ENCODE measurements at regions not wholly inside any gene's neighbourhood (a gene's known extent, or its start where the extent isn't known, plus 50 kb on each side); places are given as distances from the start of the nearest gene placed in this dataset.
"Not testable (repeated sequence)": the region's sequence is repeated elsewhere in the genome, so short reads cannot be mapped to it uniquely, and the experiment has no call there.

DNA sequence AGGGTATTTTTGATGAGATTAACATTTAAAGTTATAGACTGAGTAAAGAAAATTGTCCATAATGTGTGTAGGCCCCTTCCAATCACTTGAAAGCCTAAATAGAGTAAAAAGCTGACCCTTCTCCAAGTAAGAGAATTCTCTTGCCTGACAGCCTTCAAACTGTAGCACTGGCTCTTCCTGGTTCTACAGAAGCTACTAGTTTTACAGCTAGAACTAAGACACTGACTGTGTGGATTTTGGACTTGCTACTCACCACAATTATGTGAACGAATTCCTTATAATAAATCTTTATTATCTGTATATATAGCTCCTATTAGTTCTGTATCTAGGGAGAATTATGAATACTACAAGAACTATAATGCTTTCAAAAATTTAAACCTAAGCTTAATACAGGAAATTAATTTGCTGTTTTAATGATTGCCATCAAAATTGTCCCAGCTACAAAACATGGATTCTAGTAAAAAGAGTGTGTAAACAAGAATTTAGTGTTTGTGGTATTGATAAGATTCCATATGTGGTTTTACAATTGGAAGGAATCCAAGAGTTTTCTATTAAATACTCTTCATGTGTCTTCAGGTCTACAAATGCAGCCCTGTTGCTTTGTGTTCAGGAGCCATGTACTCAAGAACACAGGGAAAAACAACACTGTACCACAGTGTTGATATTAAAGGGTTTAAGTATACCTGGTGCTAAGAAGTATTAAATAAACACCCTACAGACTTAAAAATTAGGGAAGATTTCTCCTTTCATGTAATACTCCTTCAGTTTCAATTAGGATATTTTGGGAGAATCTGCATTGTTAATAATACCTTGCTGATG is 366.5 kb downstream of the CXXC4 start:
- DNase-seq: no peak

DNA sequence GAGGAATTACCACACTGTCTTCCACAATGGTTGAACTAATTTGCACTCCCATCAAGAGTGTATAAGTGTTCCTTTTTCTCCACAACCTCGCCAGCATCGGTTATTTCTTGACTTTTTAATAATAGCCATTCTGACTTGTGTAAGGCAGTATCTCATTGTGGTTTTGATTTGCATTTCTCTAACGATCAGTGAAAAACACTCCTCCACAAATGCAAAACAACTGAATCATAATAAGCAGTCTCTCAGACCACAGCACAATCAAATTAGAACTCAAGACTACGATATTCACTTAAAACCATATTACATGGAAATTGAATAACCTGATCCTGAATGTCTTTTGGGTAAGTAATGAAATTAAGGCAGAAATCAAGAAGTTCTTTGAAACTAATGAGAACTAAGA is 371.7 kb downstream of the CXXC4 start:
- DNase-seq: no peak

DNA sequence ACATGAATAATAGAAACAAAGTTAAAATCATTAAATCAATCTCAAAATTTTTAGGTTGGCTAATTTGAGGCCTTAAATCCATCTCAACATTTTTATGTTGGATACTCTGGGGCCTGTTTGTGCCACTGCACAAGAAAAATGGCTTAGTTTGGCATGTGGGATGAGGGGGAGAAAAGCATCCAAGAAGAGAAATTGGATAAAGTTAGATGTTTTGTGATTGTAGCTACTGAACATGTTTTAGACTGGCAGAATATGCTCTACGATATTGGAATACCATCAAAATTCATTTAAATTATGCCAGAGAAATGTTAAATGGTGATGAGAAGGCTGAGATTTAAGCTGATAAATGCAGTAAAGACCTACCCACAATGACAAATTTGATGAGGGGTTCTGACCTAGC is 376.9 kb downstream of the CXXC4 start:
- DNase-seq: no peak

DNA sequence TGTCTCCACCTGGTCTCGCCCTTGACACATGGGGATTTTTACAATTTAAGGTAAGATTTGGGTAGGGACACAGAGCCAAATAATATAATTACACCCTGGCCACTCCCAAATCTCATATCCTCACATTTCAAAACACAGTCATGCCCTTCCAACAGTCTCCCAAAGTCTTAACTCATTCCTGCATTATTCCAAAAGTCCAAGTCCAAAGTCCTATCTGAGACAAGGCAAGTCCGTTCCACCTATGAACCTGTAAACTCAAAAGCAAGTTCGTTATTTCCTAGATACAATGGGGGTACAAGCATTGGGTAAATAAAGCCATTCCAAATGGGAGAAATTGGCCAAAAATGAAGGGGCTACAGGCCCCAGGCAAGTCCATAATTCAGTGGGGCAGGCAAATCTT is 380.8 kb downstream of the CXXC4 start:
- no peak for DNase-seq

DNA sequence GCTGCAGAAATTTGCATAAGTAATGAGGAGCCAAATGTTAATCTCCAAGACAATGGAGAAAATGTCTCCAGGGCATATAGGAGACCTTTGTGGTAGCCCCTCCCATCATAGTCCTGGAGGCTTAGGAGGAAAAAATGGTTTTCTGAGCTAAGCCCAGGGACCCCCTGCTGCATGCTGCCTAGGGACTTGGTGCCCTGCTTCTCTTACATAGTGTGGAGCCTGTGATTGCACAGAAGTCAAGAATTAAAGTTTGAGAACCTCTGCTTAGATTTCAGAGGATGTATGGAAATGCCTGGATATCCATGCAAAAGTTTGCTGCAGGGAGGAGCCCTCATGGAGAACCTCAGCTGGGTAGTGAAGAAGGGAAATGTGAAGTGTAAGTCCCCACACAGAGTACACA is 379.4 kb upstream of the TACR3 start:
- no peak for DNase-seq

DNA sequence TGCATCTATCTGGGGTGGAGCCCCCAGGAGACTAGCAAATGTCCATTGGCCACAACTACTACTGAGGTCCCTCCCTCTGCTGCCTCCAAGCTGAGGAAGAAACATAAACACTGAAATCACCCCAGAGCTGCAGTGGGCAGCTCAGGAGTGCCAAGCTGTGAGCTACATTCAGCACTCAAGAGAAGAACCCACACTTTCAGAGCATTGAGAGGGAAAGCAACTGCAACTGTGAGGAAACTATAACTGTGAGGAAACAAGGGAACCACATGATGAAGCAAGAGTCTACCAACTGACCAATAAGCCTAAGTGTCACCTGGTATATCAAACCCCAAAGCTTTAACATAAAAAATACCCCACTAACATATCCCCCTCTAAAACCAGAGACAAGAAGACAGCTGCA is 373.5 kb upstream of the TACR3 start:
- DNase-seq: no peak

DNA sequence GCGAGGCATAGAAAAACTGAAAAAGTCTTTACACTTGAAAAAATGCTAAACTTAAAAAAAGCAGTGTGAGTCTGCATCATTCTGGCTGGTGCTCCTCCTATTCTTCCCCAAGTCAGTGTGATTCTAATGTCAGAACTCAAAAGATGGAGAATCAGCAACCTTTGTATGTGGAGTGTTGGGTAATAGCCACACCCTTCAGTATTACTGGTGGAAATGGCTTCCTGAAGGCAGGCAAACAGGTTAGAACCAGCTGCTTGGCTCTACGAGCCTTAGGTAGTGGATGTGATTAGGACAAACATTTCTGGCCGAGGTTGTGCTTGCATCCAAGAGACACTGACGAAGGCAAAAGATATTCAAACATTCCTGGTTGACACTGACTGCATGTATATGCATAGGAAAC is 353.4 kb upstream of the TACR3 start:
- DNase-seq: no peak

DNA sequence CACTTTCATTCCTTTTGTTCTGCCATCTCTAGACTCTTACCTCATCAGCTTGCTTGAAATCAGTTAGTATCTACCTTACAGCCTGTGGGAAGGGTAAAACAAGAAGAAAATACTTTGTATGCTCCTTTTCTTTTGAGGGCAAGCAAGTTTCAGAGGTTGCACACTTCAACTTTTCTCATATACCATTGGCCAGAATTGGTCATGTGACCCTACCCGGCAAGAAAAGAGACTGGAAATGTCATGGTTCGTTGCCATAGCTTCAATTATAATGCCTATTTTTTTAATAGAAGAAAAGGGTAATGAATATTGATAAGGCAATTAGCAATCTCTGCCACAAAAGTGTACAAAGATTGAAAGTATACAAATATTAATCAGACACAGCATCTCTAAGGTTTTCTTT is 346.7 kb upstream of the TACR3 start:
- no peak for DNase-seq

DNA sequence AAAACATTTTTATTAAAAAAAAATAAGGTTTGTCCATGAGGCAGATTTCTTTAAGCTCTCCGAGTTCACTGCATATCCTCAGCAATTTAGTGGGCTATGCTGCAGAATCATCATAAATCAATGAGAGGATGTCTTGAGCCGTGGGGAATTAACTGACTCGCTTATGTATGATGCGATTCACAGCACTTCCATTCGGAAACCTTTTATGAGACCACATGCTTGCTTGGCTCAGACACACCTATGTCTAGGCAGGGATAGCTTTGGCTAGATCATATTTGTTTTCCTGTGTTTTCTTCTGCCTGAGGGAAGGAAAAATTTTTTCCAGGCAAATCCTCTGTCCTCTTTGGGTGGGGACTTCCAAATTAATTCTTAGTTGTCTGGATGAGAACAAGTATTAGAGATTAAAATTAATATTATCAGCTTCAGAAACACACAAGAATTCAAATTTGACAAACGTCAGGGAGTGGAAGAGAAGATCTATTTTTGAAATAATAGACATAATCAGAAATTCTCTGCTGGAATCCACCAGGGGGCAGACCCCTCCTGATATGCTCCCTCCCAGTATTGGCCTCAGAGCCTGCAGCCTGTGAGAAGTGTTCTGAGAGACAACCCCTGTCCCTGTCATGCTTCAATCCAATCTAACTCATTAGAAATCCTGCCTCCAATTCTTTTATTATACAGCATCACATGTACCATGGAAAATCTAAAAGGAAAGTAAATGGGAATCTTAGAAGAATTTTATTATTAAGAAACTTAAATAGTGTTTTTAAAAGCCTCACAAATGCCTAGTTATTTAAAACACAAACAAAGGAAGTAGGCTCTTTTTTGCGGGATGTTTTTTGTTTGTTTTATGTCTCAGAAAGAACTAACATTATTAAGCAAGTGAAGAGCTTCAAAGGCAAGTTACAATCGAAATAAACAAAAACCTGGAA is 345.1 kb upstream of the TACR3 start:
- peak; percentile 5 for DNase-seq

DNA sequence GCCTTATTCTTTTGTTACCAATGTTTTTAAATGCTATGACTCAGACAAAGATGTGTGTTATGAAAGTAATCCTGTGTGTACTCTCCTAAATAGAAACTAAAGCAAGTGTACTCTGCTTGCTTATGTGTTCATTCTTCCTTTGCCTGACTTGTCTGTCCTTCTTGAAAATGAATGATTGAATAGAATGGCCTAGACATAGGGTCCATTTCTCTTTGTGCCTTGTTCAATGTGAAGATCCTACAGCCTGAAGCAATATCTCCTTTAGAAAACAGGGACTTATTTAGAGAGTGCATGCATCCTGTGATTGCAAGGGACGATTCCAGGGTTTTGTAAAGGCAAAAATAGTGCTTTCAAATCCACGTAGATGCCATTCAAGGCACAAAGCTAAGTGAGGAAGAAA is 343.6 kb upstream of the TACR3 start:
- DNase-seq: no peak

DNA sequence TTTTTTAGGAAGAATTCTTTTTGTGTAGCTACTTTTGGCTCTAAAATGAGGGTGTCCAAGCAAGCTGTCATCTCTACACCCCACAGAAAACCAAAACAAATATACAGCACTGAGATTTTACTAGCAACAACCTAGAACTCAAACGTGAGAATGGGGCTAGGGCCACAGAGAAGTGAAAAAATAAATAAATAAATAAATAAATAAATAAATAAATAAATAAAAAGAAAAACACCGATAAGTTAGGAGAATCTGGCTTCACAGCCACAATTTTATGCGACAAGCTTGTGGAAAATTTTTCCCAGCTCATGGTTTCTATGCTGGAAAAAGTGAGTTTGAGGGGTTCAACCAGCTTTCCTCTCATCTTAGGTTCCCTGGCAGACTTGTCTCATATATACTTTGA is 324.6 kb upstream of the TACR3 start:
- DNase-seq: no peak

DNA sequence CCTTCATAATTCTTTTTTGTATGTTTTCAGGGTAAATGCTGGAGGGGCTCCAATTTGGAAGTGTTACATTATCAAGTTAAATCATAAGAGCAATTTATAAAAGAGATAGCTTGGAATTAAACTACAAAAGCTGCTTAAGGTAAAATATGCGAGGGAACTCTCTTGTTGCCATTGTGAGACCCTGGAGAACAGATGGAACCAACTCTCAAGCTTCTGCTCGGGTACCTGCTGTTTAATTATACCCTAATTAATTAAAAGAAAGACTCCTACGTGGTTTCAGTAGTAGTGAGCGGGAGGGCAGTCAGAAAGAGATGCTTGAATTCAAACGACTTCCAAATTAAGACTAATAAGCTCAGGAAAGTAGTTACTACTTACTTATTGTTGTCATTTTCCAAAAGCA is 313.1 kb upstream of the TACR3 start:
- DNase-seq: no peak

DNA sequence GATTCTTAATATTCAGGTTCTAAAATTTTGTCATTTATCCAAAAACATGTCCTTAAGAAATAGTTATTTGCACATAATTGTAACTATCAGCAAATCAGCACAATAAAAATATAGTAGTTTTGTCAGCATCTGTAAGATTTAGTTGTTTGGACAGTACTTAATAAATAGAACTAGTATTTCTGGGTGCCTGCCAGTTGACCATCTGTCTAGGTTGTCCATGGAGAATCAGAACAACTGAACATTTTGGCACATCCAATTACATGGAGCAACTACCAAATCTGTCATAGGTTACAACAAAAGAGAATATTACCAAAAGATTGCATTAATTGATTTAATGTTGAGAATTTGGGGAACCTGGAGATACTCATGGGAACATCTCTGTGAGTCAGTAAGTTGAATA is 305.5 kb upstream of the TACR3 start:
- DNase-seq: no peak

DNA sequence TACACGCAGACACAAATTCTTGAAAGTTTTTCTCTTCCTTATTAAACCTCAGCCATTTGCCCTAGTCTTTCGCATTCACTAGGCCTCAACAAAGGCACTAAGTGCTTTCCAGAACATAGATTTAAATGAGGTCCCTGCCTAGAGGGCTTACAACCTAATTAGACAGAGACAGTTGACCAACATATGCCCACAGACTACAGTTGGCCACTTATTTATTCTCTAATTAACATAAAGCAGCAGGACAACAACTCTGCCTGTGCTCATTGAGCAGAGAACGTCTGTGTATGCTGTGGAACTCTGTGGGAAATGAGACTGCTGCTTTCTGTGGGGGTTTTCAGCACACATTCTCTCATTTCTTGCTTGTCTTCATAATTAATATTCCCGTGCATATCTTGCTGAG is 303.0 kb upstream of the TACR3 start:
- DNase-seq: no peak

DNA sequence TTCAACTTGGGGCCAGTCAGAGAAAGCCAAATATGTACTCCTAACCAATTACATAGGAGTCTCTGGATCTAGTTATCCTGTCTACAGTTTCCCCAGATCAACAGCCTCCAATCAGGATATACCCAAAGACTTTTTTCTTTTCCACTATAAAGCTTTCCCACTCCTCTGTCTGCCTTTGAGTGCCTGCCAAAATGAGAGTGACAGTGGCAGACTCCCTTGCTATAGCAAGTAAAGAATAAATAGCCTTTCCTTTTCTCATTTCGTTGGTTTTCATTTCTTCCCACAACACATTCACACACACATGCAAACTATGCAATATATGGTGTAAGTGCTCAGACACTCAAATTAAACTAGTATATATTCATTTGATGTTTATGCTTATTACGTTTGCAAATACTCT is 302.4 kb upstream of the TACR3 start:
- DNase-seq: no peak

DNA sequence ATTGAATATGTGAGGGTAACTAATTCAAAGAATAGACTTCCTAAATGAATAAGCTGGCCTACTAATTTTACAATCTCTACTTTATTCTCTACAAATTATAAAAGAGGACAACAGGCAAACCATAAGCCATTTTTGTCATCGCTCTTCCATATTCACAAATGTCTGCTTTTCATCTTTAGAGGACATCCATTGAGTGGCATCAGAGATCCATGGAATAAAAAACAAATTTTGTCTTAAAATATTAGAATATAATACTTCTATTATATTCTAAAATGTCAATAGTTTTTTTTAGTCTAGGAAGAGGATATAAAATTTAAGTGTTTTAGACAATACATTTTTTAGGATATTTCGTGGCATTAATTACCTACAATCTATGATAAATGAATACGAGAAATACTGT is 300.9 kb upstream of the TACR3 start:
- DNase-seq: no peak

DNA sequence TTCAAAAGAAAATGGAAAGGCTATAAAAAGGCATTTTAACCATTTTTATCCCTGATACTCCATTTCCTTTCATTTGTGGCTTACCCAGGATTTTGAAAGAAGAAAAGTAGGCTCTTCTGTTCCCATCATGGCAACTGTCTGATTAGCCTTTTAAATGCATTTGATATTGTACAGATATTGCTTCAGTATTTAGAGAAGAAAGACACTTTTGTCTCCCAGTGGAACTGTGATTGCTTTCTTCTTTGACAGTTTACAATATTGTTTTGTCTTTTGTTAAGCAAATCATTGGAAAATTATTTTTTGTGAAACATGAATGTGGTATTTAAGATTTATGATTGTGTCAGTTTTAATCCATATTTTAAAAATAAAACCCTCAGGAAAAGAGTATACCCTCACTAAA is 297.4 kb upstream of the TACR3 start:
- DNase-seq: no peak

DNA sequence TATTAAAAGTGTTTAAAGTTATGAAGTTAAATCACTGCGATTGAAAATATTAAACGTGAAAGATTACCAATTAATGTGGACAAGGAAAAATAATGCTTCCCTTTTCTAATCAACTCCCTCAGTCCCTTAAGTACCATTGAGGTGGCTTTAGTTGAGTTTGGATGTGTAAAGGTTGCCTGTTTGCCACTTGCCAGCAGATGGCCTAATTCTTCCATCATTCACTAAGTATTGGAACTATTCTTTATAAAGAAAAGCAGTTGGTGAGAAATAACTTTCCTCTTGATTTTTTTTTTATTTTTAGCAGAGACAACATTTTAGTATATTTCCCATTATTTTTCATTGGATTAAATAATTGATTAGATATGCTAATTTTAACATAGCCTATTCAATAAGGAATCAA is 295.9 kb upstream of the TACR3 start:
- DNase-seq: no peak

DNA sequence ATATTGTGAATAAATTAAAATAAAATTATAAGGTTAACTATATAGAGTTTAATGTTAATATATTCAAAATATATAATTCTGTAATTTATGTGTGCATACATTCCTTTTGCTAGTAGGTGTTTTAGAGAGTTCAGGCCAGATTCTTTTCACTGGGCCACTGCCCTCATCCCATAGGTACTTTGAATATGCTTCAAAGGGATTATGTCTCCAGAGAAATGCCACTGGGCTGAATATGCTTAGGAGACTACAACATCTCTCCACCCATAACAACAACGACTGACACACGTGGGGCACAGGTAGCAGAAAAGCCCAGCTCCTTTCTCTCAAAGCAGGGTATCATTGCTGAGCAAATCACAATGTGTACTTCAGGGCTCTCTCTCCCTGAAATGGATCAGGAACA is 290.9 kb upstream of the TACR3 start:
- DNase-seq: no peak

DNA sequence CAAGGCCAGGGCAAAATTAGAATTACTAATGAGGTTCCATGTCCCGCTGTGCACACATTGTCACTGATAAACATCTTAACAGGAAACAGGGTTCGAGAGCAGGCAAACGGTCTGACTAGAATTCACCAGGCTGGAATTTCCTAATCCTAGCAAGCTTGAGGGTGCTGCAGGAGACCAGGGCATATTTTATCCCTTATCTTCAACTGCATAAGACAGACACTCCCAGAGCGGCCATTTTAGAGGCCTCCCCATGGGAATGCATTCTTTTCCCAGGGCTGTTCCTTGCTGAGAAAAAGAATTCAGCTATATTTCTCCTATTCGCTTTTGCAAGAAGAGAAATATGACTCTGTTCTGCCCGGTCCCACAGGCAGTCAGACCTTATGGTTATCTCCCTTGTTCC is 282.5 kb upstream of the TACR3 start:
- not testable (repeated sequence) for DNase-seq

DNA sequence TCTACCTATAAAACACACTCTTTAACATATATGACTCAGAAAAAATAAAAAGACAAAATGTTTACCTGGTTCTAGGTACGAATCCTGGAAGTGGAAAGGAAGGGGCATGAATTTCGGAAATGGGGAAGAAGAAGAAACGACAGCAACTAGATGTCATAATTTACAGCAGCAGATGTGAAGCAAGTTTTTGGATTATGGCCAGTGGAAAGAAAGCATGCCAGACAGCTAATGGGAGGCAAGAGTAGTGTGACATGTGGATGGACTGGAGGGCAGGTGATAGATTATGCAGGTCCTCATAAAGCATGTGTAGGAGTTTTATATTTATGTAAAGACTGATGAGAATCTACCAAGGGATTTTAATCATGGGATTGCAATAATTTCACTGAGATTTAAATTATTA is 279.0 kb upstream of the TACR3 start:
- no peak for DNase-seq

DNA sequence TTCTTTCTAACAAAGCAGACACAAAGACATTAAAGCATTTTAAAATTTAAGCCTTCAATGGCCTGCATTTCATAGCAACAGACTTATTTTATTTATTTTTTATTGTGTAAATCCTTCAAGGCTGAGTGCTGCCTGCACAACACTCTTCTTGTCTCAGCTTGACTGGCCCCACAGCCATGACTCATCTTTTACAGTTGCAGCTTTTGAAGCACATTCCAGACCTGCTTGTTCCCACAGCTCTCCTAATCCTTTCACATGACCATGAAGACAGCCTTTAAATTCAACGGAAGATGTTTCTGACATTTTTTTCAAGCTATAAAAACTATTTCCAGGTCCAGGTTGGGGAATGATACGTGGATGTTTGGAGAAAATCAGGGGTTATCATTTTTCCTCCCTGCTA is 276.9 kb upstream of the TACR3 start:
- no peak for DNase-seq

DNA sequence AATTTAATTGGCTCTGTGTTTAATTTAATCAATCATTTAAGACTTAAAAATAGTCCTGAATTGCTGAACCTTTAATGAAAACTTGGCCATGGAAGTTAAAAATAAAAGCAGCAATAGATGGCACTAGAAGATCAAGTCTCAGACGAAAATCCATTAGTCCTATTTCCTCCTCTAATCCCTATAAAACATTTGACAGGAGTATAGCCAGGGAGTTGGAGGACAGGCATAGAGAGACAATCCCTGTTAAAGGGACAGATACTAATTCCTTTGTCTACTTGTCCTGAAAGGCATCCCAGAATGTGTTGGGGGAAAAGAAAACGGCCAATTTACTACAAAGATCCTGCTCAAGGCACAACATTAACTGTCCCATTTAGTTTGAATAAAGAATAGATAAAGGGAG is 276.3 kb upstream of the TACR3 start:
- DNase-seq: no peak

DNA sequence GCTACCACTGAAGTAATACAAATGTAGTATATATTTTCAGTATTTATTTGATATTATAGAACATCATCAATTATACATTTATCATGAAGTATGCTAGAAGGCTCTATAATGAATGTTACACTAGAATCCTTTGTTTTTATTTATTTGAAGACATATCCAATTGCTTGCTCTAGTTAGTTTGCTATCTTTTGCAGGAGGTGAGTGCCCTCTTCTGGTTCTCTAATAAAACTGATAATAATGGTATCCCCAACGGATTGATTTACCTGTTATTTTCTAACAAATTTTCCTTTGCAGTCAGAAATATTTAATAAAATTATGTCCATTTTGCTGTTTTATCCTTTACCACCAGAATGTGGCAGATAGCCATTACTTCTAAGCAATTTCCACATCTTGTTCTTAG is 274.3 kb upstream of the TACR3 start:
- no peak for DNase-seq
